HepG2 (cell line): ENCODE measurements at regions not wholly inside any gene's neighbourhood (a gene's known extent, or its start where the extent isn't known, plus 50 kb on each side); places are given as distances from the start of the nearest gene placed in this dataset.

ENCODE experiments used
- ATAC-seq: fragments of 200-7000 bp; cut with Tn5 transposase; 3 replicates; pipeline ENCODE4 v1.9.1; 2020; ENCODE audit warnings: mild to moderate bottlenecking, moderate library complexity
- BruUV-seq: library from RNA; stranded (reverse); fragments of 400-500 nt; replicated peaks from 2 replicates; lab custom pipeline; 2021; lab: Mats Ljungman, UMichigan
- CTCF ChIA-PET: fragments of 300-600 bp; formaldehyde crosslinking; extraction: SDS; loops from one replicate; lab custom pipeline; 2021; ENCODE audit warnings: low total read pairs, inconsistent platforms, low intra/inter-chr PET ratio; lab: Yijun Ruan, JAX
- POLR2A ChIA-PET: fragments of 350-600 bp; sonication (Branson Sonifier 250); formaldehyde crosslinking; loops from one replicate; lab custom pipeline; 2020; ENCODE audit warnings: antibody characterized with exemption, inconsistent platforms; lab: Yijun Ruan, JAX
- DNase-seq: peaks from one replicate; pipeline ENCODE4 v3.0.0-alpha.2; 2015; ENCODE audit warnings: low spot score
- FAIRE-seq: peaks from 3 replicates; lab custom pipeline; 2011; peaks lifted over from hg19 to GRCh38; lab: Jason Lieb, UNC
- H2AFZ ChIP-seq: one replicate; pipeline ENCODE4 v1.6.1; 2011; ENCODE audit warnings: low read length, inconsistent platforms
- H3K27ac ChIP-seq: fragments of 300-600 bp; 3 replicates; pipeline ENCODE4 v1.8.0; 2011; ENCODE audit warnings: mixed run types, mild to moderate bottlenecking, mixed read lengths, low read length, inconsistent platforms; ENCODE audit not compliant: insufficient read depth; ENCODE audit errors: extremely low read length
- H3K27me3 ChIP-seq, 2 experiments: fragments of 200-600 bp in 1 of 2; 2 replicates in 1 of 2; 3 replicates in 1 of 2; pipeline versions ENCODE4 v1.6.0 to v1.8.0; 2011; ENCODE audit warnings: low read length in 2 of 2, mild to moderate bottlenecking in 2 of 2, moderate library complexity in 2 of 2, inconsistent platforms in 1 of 2; ENCODE audit not compliant: insufficient read depth in 2 of 2, control insufficient read depth in 1 of 2
- H3K36me3 ChIP-seq, 2 experiments: fragments of 200-600 bp in 1 of 2; replicated peaks in 1 of 2; 2 replicates in 1 of 2; 3 replicates in 1 of 2; pipeline versions ENCODE4 v1.5.1 to v1.8.0; 2011; ENCODE audit warnings: low read length in 2 of 2, inconsistent platforms in 1 of 2; ENCODE audit not compliant: insufficient read depth in 2 of 2, control insufficient read depth in 1 of 2
- H3K4me1 ChIP-seq: 2 replicates; pipeline ENCODE4 v1.5.1; 2012; ENCODE audit warnings: low read length, inconsistent platforms; ENCODE audit not compliant: insufficient read depth
- H3K4me2 ChIP-seq: 2 replicates; pipeline ENCODE4 v1.6.0; 2011; ENCODE audit warnings: low read depth, low read length, inconsistent platforms
- H3K4me3 ChIP-seq, 3 experiments: fragments of 200-600 bp in 1 of 3; sonication (generic), shearing (Covaris generic) in 1 of 3; replicated peaks in 1 of 3; 2 replicates each; pipeline ENCODE4 v1.5.1; 2011 to 2016; ENCODE audit warnings: low read length in 3 of 3, inconsistent platforms in 2 of 3, low read depth in 2 of 3, mild to moderate bottlenecking in 2 of 3, control low read depth in 1 of 3, mixed read lengths in 1 of 3; ENCODE audit not compliant: insufficient read depth in 1 of 3
- H3K79me2 ChIP-seq: one replicate; pipeline ENCODE4 v1.6.1; 2011; ENCODE audit warnings: low read length, inconsistent platforms; ENCODE audit not compliant: insufficient read depth
- H3K9ac ChIP-seq: 2 replicates; pipeline ENCODE4 v1.6.0; 2011; ENCODE audit warnings: mild to moderate bottlenecking, low read depth, low read length, inconsistent platforms; ENCODE audit not compliant: insufficient read depth
- H3K9me3 ChIP-seq: 2 replicates; pipeline ENCODE4 v1.5.1; 2012; ENCODE audit warnings: mild to moderate bottlenecking, low read length
- H4K20me1 ChIP-seq: 2 replicates; pipeline ENCODE4 v1.6.0; 2011; ENCODE audit warnings: inconsistent platforms, mild to moderate bottlenecking, low read length, moderate library complexity; ENCODE audit not compliant: insufficient read depth
- CENPT ChIP-seq: sonication (generic); formaldehyde crosslinking; IDR thresholded peaks from 2 replicates; pipeline ENCODE4 v1.8.0; 2022; ENCODE audit warnings: low read depth, mild to moderate bottlenecking, moderate library complexity, missing genetic modification reagents
- FUBP1 ChIP-seq: sonication (generic); formaldehyde crosslinking; IDR thresholded peaks from 2 replicates; pipeline ENCODE4 v1.5.1; 2020; ENCODE audit warnings: missing genetic modification reagents, mild to moderate bottlenecking, borderline replicate concordance
- JUN ChIP-seq: sonication (generic); formaldehyde crosslinking; IDR thresholded peaks from 2 replicates; pipeline ENCODE4 v1.4.0; 2020; ENCODE audit warnings: mild to moderate bottlenecking, missing genetic modification reagents
- KDM1A ChIP-seq: IDR thresholded peaks from 2 replicates; pipeline ENCODE4 v1.6.1; 2016; ENCODE audit warnings: missing compliant biosample characterization
- SMYD3 ChIP-seq: sonication (generic); formaldehyde crosslinking; IDR thresholded peaks from 2 replicates; pipeline ENCODE4 v1.8.1; 2023; ENCODE audit warnings: mild to moderate bottlenecking, missing genetic modification reagents
- SP4 ChIP-seq: sonication (generic); formaldehyde crosslinking; IDR thresholded peaks from 2 replicates; pipeline ENCODE4 v1.8.1; 2023; ENCODE audit warnings: mild to moderate bottlenecking, missing genetic modification reagents
- ZBTB49 ChIP-seq: sonication (generic); formaldehyde crosslinking; IDR thresholded peaks from 2 replicates; pipeline ENCODE4 v1.4.0; 2020; ENCODE audit warnings: missing genetic modification reagents, borderline replicate concordance
- WGBS: methylation state at CpG from one replicate; pipeline ENCODE4 v1.1.6; 2017; ENCODE audit warnings: low lambda C conversion rate; 5-methylcytosine and 5-hydroxymethylcytosine counted together
- in situ Hi-C: cut with HindIII; loops from 2 replicates; pipeline ENCODE4 v1.10.0; 2017; ENCODE audit warnings: low pct_unique_long_range_greater_than_20kb; ENCODE audit not compliant: extremely low pct_ligation_motif_present
- intact Hi-C: fragments of 100-400 bp; cut with micrococcal nuclease; formaldehyde crosslinking; loops from one replicate; pipeline ENCODE4 v1.10.0; 2022; ENCODE audit not compliant: unreplicated experiment

DNA sequence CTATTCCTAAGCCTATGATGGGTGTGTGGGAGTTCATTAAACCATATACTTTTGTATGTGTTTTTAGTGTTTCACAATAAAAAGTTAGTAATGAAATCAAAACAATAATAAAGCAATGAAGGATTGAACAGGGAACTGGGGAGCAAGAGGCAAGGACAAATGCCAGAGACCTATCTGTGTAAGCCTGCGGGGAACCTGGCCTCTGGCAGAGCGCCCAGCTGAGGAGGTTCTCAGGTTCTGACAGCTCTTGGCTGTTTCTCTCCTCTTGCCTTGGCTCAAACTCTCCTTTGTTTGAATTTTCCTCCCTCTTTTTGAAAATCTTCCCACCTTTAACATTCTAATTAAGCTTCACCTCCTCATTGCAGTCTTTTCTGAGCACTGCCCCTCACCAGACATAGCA, 200.0 kb upstream of the NCKAP5 start:
- POLR2A ChIA-PET, result no interaction called here
- Histone ChIP-seq H3K4me1 (peaks cover 18% of the 10 kb centered on the region), H3K79me2 (no peaks in the 10 kb centered on the region), H4K20me1 (no peaks in the 10 kb centered on the region), H3K27me3 (peaks cover 0 to 1% of the 10 kb centered on the region in 2 experiments; a peak in 1 of 5 replicates), H2AFZ (no peak overlapping the region), H3K9ac (no peak overlapping the region), H3K4me3 (no peak overlapping the region), H3K36me3 (no peaks in the 10 kb centered on the region), H3K4me2 (no peak overlapping the region), H3K27ac (no peak overlapping the region)
- WGBS, result 0% methylated on average over 2 of the region's 2 CpGs
- FAIRE-seq (no peak), DNase-seq (no peak), ATAC-seq (no peak)
- BruUV-seq, result no TSS peak
- CTCF ChIA-PET, result no interaction called here
- in situ Hi-C loops, result no loop called here
- no peak for TF ChIP-seq FUBP1 (CRISPR knock-in tag)
- TF ChIP-seq SMYD3 (CRISPR knock-in tag), result no peak
- TF ChIP-seq SP4 (CRISPR knock-in tag), result no peak
- no peak for TF ChIP-seq KDM1A (CRISPR knock-in tag)
- TF ChIP-seq CENPT (CRISPR knock-in tag), result no peak
- TF ChIP-seq JUN (CRISPR knock-in tag), result no peak
- TF ChIP-seq ZBTB49 (CRISPR knock-in tag), result no peak
- TF ChIP-seq, all 625 proteins: peak for 0
- intact Hi-C loops, result no loop called here
- no peaks in the 10 kb centered on the region for H3K9me3 ChIP-seq
